GM23248 (cell line): ENCODE measurements at regions not wholly inside any gene's neighbourhood (a gene's known extent, or its start where the extent isn't known, plus 50 kb on each side); places are given as distances from the start of the nearest gene placed in this dataset.

Source experiments
- EZH2 ChIP-seq: fragments of 200-600 bp; sonication (generic); IDR thresholded peaks from 2 replicates; pipeline ENCODE4 v1.6.1; 2018; ENCODE audit warnings: antibody characterized with exemption, mild to moderate bottlenecking; ENCODE audit not compliant: insufficient read depth, poor library complexity, severe bottlenecking
- EZH2phosphoT487 ChIP-seq: fragments of 200-600 bp; sonication (generic); IDR thresholded peaks from 2 replicates; pipeline ENCODE4 v1.6.1; 2018; ENCODE audit warnings: antibody characterized with exemption, moderate library complexity, mild to moderate bottlenecking, low read depth; ENCODE audit not compliant: insufficient read depth

DNA sequence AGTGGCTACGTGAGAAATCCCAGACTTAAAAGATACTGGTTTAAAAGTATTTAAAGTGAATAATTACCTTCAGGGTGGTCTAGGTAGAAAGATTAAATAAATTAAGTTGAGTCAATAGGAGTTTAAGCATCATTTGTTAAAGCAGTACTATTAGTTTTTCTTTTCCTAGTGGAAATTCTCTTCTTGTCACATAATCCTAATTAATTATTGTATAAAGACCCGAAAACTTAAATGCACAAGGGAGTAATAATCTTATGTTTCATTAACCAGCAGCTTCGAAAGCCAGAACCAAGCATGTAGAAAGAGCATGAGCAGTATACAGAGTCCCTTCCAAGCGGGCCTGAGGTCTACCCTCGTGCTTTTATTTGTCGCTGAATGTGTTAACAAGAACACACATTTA is 90.2 kb upstream of the SKOR2 start:
- no peak for TF ChIP-seq EZH2
- TF ChIP-seq EZH2phosphoT487 = no peak
